ENCODE measurements at regions not wholly inside any gene's neighbourhood (a gene's known extent, or its start where the extent isn't known, plus 50 kb on each side); places are given as distances from the start of the nearest gene placed in this dataset.
A peak's percentile ranks its signal among the peaks of the same experiment; 100 is the strongest.

GRCh38 chr11:122524898-122525297, 130.6 kb upstream of the UBASH3B start:
- intact Hi-C loops (cut with DNase I) = no loop called here

DNA sequence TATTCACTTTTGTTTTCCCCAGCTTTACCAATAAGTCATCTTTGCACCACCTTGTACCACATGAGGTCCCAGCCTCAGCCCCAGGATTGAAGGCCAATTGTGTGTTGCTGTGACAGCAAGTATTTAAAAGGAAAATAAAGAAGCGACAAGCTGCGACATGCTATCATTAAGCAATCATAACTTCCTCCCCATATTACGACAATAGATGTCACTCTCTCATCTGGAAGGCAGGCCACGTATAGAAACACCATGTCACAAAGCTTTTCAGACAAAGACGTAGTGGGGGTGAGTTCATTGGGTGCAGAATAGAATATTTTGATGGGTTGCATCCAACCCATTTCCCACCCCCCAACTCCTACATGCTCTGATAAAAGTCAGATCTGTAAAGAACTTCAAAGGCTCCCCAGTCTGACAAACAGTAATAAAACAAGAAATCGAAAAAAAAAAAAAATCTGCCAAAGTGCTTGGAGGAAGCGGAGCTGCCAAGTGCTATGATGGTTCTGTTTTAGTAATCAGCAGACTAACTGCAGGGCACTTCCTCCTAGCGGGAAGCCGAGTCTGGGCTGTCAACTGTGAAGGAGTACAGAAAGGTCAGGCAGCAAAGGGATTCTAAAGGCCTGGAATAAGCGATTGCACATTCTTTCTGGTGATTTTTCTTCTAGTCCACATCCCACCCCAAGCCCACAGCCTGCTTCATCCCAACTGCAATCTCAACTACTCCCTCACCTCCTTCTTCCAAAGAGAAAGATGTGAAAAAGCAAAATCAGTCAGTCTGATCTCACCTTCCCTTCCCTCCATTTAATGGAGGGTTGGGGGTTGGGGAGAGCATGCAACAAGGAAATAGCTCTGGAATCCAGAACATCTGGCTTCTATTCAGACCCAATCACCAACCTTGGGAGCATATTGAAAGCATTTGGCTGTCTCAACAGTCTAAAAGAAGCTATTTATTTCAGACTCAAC, 131.4 kb upstream of the UBASH3B start:
- intact Hi-C loops (cut with DNase I) = no loop called here

More at GRCh38 chr11:122524898-122525297, 130.6 kb upstream of the UBASH3B start:
- DNase-seq = no peak

DNA sequence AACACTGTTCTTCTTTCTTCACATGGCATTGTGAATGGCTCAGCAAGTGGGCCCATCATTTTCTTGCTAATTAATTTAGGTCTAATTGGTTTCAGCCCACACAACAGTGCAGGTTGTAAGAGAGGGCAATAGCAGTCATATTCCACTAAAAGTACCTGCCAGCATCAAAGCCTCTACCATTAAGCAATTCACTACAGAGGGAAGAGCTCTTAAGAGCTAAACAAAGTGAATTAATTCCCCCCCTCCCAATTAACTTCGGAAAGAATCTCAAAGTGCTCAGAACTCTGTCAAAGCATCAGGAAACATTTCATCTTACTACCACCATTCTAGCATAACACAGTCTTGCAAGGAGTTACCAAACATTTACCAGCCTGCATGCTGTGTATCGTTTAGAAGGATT, 133.9 kb upstream of the UBASH3B start:
- no peak for DNase-seq
- intact Hi-C loops (cut with DNase I) = no loop called here

More for the DNA sequence above, 131.4 kb upstream of the UBASH3B start:
- no peak for DNase-seq

GRCh38 chr11:122517403-122518379, 137.8 kb upstream of the UBASH3B start:
- no peak for DNase-seq
- intact Hi-C loops (cut with DNase I) = no loop called here

DNA sequence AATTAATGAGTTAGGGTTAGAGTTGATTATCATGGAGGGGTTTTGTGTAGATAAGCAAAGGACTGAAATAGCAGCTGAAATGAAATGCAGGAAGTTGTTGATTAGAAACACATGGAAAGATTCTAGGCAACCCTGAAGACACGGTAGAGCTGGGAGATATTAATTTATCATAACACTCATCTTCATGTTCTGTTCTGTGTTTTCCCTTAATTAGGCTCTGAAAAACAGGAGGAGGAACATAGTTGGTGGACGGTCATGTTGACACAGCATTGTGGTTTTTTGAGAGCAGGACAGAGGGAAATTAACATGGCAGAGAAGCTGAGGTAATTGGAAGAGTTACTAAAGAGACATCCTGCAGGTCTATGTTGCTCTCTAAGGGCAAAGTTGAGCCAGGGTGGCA, 138.8 kb upstream of the UBASH3B start:
- intact Hi-C loops (cut with DNase I) = no loop called here
- DNase-seq = no peak

DNA sequence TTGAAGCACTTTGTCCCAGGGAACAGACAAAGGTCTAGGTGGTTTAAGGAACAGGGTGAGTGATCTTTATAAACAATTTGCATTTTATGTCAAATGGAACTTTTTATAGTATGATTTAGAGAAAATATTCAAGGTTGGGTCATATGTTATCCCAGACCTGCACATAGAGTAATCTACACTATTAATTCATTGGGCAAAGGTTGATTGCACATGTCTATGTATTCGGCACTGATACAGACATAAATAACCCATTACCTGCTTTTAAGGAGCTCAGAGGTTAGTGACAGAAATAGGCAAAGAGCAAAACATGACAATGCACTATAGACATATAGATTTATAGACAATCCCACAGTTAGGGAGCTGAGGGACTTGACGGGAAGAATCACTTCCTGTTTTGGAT, 141.5 kb upstream of the UBASH3B start:
- DNase-seq = no peak
- intact Hi-C loops (cut with DNase I) = no loop called here

GRCh38 chr11:122513328-122513727, 142.2 kb upstream of the UBASH3B start:
- intact Hi-C loops (cut with DNase I) = no loop called here
- DNase-seq = no peak

DNA sequence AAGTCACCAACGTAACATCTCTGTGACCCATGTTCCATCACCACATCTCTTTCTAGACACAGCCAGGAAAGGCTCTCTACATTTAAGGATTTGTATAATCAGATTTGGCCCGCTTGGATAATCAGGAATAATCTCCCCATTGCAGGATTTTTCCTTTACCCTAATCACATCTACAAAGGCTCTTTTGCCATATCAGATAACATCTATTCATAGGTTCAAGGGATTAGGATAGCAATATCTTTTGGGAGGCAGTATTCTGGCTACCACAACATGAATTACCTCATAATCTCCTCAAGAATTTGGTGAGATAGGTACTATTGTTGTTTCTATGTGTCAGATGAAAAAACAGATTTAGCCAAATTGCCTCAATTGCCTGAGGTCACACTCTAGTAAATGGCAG, 142.8 kb upstream of the UBASH3B start:
- intact Hi-C loops (cut with DNase I) = no loop called here
- DNase-seq = no peak

GRCh38 chr11:122509899-122510298, 145.6 kb upstream of the UBASH3B start:
- peak in 1 of 10 donors; percentile 24 for DNase-seq
- intact Hi-C loops (cut with DNase I) = loop anchor here (10.0 kb wide), 1 partner anchor 405 kb away; no protein-coding TSS in a partner anchor

DNA sequence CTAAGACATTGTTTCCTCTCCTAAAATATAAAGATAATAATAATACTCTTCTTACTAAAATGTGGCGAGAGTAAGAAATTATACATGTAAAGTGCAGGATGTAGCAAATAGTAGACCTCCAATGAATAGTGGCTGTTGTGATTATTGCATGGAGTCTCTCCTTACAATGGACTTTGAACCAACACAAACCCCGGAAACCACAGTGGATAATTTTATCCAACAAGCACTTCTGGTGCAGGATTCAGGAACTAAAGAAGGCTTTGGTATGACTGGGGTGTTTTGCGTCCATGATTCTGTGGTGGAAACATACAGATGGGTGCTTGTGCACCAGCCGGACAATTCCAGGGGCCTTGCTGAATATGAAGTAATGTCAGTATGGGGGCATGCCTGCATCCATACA, 146.4 kb upstream of the UBASH3B start:
- intact Hi-C loops (cut with DNase I) = loop anchor here (10.0 kb wide), 1 partner anchor 404 kb away; no protein-coding TSS in a partner anchor
- DNase-seq = no peak

GRCh38 chr11:122505304-122506006, 150.1 kb upstream of the UBASH3B start:
- intact Hi-C loops (cut with DNase I) = loop anchor here (1.0 to 10.0 kb wide), 4 partner anchors 212 to 850 kb away; no protein-coding TSS in a partner anchor
- peak; percentile 74 to 98 (median 84) for DNase-seq

DNA sequence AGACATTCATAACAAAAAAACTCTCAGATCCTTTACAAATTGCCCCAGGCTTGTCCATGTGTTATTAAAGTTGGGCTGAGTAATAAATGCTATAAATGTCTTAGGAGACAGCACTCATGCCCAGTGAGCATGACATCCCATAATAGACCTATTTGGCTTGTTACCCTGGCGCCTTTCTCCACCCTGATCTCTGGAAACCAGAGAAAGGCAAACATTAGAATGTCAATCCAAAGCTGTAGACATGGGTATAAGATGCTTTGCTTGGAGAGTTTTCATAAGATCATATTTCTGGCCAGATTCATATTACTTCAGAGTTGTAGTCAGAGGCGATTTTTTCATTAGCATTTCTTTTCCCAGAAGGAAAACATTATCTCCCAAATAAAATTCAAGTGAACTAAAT, 161.3 kb upstream of the UBASH3B start:
- intact Hi-C loops (cut with DNase I) = no loop called here
- DNase-seq = no peak

DNA sequence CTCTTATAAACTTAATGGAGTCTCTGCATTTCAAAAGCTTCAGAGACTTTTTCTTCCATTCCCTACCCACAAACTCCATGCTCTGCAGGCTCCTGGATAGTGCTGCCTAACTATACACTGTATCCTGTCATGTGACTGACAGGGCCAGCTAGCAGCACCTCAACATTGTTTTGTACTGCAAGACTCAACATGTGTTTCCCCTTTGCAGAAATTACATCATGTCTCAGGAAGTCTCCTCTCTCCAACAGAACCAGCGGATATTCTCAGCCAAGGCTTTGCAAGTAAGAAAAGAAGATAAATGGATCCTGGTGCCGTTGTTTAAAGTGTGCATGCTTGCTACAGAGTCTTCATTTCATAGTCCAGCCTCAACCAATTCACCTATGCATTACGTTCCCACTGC, 164.0 kb upstream of the UBASH3B start:
- DNase-seq = peak in 1 of 10 donors; percentile 55
- intact Hi-C loops (cut with DNase I) = no loop called here

DNA sequence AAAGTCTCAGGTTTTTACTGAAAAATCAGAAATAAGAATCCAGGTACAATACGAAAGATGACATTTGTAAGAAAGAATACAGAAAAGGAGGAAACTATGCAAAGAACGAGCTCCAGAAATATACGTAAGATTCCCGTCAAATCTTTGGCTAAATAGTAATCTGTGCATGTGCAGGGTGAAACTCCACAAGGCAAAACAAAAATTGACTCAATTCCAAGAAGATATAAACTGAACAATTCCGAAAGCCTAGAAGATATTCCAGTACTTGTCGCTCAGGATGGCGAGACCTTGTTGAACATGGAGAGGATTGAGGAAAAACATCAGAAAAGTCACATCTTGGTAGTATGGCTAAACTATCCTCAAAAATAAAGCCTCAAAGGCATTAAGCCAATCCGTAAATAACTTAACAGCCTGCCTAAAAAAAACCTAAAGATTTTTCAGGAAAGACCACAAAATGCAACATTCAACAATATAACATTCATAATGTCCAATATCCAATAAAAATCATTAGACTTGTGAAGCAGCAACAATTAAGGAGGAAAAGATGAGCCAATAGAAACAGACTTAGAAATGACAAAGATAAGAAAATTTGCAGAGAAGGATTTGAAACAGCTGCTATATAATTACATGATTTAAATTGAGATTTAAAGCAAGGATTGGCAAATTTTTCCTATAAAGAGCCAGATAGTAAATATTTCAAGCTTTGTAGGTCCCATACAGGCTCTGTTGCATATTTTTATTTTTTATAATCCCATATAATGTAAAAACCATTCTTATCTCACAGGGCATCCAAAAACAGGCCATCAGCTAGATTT, 166.4 kb upstream of the UBASH3B start:
- intact Hi-C loops (cut with DNase I) = no loop called here
- no peak for DNase-seq

- intact Hi-C loops (cut with DNase I) = no loop called here
- DNase-seq = no peak
These were observed 167.9 kb upstream of the UBASH3B start for GRCh38 chr11:122487669-122488068.

DNA sequence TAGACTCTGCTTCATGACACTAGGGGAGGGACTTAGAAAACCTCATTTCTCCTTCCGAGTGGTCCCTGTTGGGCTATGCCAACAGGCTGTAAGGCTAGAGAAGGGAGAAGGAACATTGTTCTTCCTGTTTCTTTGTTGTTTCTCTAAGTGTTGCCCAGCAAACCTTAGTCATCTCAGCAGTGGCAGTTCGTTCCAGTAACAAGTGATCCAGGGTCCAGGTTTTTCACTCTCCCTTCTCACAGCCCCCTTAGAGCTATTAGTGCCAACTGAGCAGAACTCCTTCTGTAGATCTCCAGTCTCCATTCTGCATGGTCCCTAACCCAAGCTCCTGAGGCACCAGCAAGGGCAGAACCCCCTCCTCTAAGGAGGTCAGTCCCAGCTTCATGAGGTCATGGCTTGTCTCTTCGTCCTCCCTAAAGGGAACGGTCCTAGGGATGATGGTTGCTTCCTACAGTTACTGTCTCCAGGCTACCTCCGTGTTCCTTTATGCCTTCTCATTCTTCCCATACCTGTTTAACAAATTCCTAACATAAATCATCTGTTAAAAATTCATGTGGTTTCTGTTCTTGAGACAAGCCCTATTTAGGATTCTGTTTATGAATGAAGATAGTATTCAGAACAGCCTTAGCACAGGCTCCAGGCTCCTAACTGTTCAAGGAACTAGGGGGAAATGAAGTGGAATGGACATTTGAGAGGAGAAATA, 168.6 kb upstream of the UBASH3B start:
- DNase-seq = no peak

DNA sequence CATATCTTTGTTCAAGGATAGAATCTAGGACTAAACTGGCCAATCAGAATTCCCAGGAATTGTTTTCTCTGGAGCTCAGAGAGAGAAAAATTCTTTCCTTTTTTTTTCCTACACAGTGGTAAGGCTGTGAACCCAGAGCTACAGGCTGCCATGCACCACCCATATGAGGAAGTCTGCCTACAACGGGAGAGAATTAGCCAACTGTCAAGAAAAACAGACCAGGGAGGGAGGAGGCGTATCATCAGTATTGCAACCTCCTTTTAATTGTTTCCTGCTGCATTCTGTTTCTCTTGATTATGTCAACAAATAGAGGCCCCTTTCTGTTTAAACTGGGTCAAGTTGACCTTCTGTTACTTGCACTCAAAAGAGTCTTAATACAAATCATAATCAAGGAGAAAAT, 176.5 kb upstream of the UBASH3B start:
- DNase-seq = no peak
- intact Hi-C loops (cut with DNase I) = no loop called here

More for the DNA sequence above, 168.6 kb upstream of the UBASH3B start:
- intact Hi-C loops (cut with DNase I) = no loop called here

DNA sequence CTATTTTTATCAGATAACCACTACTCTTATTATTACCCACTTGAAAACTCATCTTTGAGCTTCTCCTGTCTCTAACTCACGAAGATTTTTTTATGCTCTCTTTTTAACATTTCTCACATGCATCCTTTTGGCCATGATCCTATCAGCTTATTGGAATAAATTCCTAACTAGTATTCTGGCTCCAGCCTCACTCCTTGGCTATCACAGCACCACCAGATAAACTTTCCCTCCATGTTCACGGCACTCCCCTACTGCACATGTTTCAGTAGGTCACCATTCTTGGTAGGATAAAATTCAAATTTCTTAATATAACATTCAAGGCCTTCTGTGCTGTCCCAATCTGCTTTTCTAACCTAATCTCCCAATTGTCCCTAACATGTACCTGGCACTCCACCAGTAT, 186.6 kb upstream of the UBASH3B start:
- intact Hi-C loops (cut with DNase I) = no loop called here

GRCh38 chr11:122463530-122463929, 192.0 kb upstream of the UBASH3B start:
- intact Hi-C loops (cut with DNase I) = no loop called here
- DNase-seq = no peak

More for the DNA sequence above, 186.6 kb upstream of the UBASH3B start:
- no peak for DNase-seq
